GM18520 (cell line): ENCODE measurements at regions not wholly inside any gene's neighbourhood (a gene's known extent, or its start where the extent isn't known, plus 50 kb on each side); places are given as distances from the start of the nearest gene placed in this dataset.
"Not testable (repeated sequence)": the region's sequence is repeated elsewhere in the genome, so short reads cannot be mapped to it uniquely, and the experiment has no call there.

Source experiments
- ATAC-seq: cut with Tn5 transposase; IDR thresholded peaks from one replicate; pipeline ENCODE4 v1.9.1; 2021; ENCODE audit not compliant: unreplicated experiment

- no peak for ATAC-seq
Observed at GRCh38 chr4:26233350-26233749, 87.5 kb upstream of the RBPJ start.

- ATAC-seq, result no peak
Observed at GRCh38 chr4:26235500-26235899, 85.3 kb upstream of the RBPJ start.

GRCh38 chr4:26237916-26238315, 82.9 kb upstream of the RBPJ start:
- ATAC-seq, result no peak

GRCh38 chr4:26238426-26238777, 82.4 kb upstream of the RBPJ start:
- no peak for ATAC-seq

- ATAC-seq, result no peak
Observed at GRCh38 chr4:26238778-26239679, 81.8 kb upstream of the RBPJ start.

- ATAC-seq, result no peak
Observed at GRCh38 chr4:26239801-26240200, 81.0 kb upstream of the RBPJ start.

GRCh38 chr4:26241179-26241578, 79.6 kb upstream of the RBPJ start:
- ATAC-seq, result no peak

- ATAC-seq, result no peak
Observed at GRCh38 chr4:26242451-26242850, 78.4 kb upstream of the RBPJ start.

GRCh38 chr4:26244138-26244537, 76.7 kb upstream of the RBPJ start:
- not testable (repeated sequence) for ATAC-seq

GRCh38 chr4:26248647-26249046, 72.2 kb upstream of the RBPJ start:
- no peak for ATAC-seq

GRCh38 chr4:26252349-26253025, 68.3 kb upstream of the RBPJ start:
- ATAC-seq, result peak; percentile 54

- ATAC-seq, result no peak
Observed at GRCh38 chr4:26253968-26254367, 66.8 kb upstream of the RBPJ start.

GRCh38 chr4:26255989-26256388, 64.8 kb upstream of the RBPJ start:
- no peak for ATAC-seq

- not testable (repeated sequence) for ATAC-seq
Observed at GRCh38 chr4:26257444-26257843, 63.4 kb upstream of the RBPJ start.

GRCh38 chr4:26257850-26258249, 63.0 kb upstream of the RBPJ start:
- no peak for ATAC-seq

GRCh38 chr4:26260571-26260970, 60.2 kb upstream of the RBPJ start:
- ATAC-seq, result no peak

- no peak for ATAC-seq
Observed at GRCh38 chr4:26261405-26261804, 59.4 kb upstream of the RBPJ start.

GRCh38 chr4:26263165-26263564, 57.6 kb upstream of the RBPJ start:
- ATAC-seq, result no peak

GRCh38 chr4:26264109-26264508, 56.7 kb upstream of the RBPJ start:
- no peak for ATAC-seq

GRCh38 chr4:26267087-26267486, 53.7 kb upstream of the RBPJ start:
- ATAC-seq, result no peak

- ATAC-seq, result no peak
Observed at GRCh38 chr4:26268246-26268645, 52.6 kb upstream of the RBPJ start.

- ATAC-seq, result no peak
Observed at GRCh38 chr4:26269038-26269437, 51.8 kb upstream of the RBPJ start.
